ENCODE measurements at regions not wholly inside any gene's neighbourhood (a gene's known extent, or its start where the extent isn't known, plus 50 kb on each side); places are given as distances from the start of the nearest gene placed in this dataset.

DNA sequence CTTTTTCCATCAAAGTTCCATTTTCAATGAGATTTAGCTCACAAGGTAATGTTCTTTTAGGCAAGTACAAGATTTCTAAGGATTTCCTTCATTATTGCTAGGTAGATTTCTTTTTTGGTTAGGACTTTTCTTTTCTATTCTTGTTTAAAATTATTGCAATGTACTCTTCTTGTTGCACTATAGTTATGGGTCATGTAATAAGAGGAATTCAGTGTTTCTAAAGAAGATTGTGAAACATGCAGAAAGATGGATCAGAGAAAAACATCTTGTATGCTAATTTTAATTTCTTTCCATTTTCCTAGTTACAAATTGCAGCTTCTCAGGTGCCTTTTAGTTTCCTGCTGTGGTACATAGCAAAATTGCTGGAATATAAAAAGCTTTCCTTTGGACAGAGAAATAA, 56.1 kb downstream of the BTG1 start:
- DNase-seq (ENCODE audit: low spot score) = no peak

GRCh38 chr12:92088805-92089204, 56.8 kb downstream of the BTG1 start:
- no peak for DNase-seq (ENCODE audit: low spot score)

DNA sequence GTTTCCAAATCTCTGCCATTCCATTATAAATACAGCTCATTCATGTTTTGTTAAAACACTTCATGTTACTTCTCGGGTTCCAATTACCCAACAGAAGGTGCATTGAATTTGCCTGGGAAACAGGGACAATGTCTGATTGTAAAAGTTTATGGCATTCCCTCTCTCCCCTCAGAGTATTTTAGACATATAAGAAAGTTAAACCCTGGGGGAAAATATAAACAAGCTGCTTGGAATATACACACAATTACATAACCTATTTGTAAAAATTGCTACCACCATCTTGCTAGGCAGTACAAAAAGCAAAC, 60.0 kb downstream of the BTG1 start:
- DNase-seq (ENCODE audit: low spot score) = no peak

DNA sequence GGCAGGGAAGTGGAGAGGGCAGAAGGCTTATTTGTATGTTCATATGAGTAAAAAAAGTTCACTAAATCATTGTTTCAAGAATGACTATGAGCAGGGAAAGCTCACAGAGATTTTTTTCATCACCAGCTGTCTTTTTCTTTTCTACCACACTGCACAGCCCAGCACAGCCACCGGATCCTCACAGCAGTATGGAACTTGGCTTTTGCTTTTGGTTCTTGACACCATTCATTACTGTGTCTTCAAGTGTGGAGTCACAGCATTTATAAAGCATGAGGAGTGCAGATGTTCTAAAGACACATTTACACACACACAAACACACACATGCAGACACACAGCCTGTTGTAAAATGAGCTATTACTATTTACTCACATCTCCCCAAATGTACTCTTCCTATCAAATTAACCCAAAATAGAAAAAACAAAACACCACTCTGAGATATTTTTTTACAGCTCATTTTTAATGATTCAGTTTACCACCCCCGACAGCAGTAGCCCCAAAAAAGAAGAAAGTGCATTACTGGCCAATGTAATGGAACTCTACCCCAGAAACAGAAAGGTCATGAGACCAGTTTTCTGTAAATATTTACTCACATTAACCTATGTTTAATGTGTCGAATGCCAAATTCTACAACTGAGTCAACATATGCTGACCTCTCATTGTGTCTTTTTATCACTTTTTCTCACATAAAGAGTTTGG, 60.5 kb downstream of the BTG1 start:
- DNase-seq (ENCODE audit: low spot score) = no peak

DNA sequence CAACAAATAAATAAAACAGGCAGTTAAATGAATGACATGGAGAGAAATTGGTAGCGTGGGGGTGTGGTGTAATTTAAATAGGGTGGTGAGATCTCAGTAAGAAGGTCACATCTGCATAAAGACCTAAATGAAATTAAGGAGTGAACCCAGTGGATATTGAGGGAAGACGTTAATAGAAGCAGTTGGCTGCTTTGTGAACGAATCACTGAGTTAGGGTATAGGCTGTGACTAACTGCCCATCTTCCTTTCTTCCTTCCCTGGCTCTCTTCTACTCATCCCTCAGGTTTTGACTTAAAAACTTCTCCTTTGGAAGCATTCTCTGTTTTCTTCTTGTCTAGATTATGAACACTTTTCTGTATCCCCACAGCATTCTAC, 64.7 kb downstream of the BTG1 start:
- DNase-seq (ENCODE audit: low spot score) = no peak

- DNase-seq (ENCODE audit: low spot score) = no peak
These were observed 66.6 kb downstream of the BTG1 start for GRCh38 chr12:92079054-92079385.

GRCh38 chr12:92078167-92079053, 67.2 kb downstream of the BTG1 start:
- DNase-seq (ENCODE audit: low spot score) = no peak

- DNase-seq (ENCODE audit: low spot score) = no peak
These were observed 68.1 kb downstream of the BTG1 start for GRCh38 chr12:92077530-92077929.

DNA sequence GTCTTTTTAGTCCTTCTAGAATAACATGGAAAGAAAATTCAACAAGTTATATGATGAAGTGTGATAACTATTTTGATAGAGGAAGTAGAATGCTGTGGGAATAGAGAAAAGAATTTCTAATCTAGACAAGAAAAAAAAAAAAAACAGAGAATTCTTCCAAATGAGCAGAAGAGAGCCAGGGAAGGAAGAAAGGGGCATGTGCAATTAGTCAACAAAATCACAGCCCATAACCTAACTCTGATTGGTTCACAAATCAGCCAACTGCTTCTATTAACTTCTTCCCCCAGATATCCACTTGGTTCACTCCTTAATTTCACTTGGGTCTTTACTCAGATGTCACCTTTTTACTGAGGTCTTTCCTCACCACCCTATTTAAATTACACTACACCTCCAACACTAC, 69.5 kb downstream of the BTG1 start:
- DNase-seq (ENCODE audit: low spot score) = no peak

DNA sequence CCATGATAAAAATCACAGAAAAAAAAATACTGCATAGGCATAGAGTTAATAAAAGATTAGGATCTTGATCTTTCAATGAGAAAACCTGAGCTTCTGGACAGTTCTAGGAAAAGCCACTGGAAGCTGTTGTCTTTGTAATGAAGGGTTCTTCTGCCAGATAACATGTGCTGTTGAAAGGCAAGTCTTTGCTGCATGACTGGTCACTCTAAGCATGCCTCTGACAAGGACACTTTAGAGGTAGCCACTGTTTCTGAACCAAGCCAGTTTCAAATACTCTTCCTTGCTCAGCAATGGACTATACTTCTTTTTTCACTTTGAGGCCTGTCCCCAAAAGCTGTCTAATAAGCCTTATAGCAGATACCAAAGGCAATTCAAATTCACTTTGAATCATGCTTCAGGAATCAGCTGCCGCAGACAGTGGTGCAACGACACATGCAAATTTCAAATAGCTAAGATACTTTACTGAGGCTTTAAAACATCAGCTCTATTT, 70.2 kb downstream of the BTG1 start:
- no peak for DNase-seq (ENCODE audit: low spot score)

- DNase-seq (ENCODE audit: low spot score) = no peak
These were observed 70.8 kb downstream of the BTG1 start for GRCh38 chr12:92074889-92075288.

GRCh38 chr12:92073094-92073493, 72.6 kb downstream of the BTG1 start:
- no peak for DNase-seq (ENCODE audit: low spot score)

DNA sequence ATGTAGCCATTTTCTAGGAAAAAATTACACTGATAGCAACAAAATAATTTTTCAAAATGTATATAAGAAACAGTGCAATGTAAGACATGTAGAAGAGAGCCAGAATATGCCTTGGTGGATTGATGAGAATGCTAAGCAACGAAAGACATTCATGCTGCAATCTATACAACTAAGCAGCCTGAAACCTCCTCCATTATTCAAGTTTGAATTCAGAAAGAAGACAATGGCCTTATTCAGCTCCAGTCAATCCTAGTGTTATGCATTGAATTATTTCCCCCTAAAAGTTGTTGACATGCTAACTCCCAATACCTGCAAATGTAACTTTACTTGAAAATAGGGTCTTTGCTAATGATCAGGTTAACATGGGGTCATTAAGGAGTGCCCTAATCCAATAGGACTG, 73.5 kb downstream of the BTG1 start:
- no peak for DNase-seq (ENCODE audit: low spot score)

DNA sequence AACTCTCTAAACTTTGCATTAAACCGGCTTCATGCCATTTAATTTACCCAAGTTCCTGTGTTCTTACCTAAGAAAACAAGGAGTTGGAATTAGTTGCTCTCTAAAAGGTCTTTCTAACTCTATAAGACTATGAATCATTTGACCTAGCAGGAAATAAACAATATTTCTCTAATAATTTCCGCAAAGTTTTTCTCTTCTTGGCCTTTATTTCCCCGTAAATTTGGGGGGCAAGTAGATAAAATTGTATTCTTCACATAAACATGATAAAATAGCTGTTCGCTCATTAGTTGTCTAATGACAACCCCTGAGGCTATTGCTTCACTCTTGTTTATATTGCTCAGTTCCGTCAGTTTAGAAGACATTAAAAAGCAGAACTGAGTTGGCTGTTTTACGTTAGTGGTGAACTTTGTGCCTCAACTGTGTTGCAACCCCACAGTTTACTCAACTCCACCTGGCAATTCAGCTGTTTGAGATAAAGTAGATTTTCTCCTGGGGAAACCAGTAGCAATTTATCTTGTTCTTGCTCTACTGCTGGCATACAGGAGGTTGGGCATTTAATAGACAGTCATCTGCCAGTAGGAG, 74.7 kb downstream of the BTG1 start:
- DNase-seq (ENCODE audit: low spot score) = no peak

DNA sequence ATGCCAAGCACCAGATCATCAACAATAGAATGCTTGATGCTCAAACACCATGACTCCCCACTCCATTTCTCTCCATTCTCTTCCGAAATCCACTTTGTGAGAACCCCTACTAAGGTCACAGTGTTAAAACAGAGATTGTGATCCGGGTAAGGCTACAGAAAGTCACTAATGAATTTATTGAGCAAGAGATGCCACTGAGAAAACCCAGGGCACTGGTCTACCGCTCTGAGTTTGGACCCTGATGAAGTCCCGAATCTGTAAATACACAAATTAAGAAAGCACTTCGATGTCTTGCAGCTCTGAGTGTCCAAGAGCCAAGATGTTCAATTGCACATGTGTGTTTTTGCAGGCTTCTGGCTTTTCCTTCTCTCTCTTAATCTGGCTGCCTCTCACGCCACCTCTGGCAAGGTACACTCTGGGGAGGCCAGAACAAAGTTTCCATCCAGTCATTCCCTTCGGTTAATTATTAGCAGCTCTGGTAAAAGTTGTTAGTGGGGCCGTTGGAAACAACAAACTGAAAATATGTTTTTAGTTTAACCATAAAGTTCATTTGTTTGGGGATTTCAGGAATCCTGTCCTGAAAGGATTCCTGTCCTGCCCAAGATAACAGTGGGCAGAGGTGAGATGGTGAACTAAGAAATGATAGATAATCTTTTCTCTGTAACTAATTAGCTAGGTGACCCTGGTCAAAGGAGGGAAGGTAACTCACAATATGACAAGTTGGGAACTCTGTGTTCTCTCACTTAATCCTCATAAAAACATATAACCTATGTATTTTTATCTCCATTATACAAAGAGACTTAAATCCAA, 75.4 kb downstream of the BTG1 start:
- no peak for DNase-seq (ENCODE audit: low spot score)

DNA sequence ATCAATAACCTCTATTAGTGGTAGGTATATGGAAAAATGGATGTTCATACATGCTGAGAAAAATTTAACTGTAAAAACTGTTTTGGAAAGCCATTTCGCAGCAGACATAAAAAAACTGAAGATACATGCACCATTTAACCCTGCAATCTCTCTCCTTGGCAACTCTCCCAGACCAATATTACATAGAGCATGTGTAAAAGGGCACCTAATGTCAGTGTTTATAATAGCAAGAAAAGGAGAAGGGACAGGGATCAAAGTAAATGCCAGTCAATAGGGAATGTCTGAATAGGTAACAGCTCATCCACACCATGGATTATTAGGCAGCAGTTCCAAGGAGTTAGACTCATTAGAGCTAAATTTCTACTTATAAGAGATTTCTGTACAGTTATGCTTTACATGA, 77.2 kb downstream of the BTG1 start:
- no peak for DNase-seq (ENCODE audit: low spot score)

- no peak for DNase-seq (ENCODE audit: low spot score)
These were observed 80.0 kb downstream of the BTG1 start for GRCh38 chr12:92065639-92066038.

DNA sequence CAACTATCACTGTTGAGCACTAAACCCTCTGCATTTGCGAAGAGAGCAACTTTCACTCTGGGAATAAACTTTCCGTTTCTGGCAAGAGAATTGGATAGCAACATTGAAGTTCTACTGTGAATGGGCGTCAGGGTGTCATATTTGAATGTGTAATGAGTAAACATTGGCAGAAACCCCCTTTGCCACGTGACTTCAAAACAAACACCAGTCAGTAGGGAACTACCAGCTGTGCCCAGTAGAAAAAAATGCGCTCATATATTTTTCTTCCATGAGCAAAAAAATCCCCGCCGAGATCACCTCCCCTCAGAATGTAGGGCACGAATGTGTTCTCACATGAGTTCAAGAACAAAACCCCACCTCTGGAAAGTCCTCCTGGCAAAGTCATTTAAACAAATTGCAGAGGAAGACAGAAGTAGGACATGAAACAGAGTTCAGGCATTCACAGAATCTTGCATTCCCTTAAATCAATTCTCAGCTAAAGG, 80.6 kb downstream of the BTG1 start:
- no peak for DNase-seq (ENCODE audit: low spot score)

GRCh38 chr12:92064422-92064821, 81.2 kb downstream of the BTG1 start:
- DNase-seq (ENCODE audit: low spot score) = no peak

- DNase-seq (ENCODE audit: low spot score) = no peak
These were observed 82.0 kb downstream of the BTG1 start for GRCh38 chr12:92063641-92064040.

Data from mesenteric fat pad (tissue), 1 donor.